ENCODE measurements at regions not wholly inside any gene's neighbourhood (a gene's known extent, or its start where the extent isn't known, plus 50 kb on each side); places are given as distances from the start of the nearest gene placed in this dataset.

- no peak overlapping the region for H3K4me3 ChIP-seq
- no peak overlapping the region for H3K27ac Mint-ChIP-seq
- TF ChIP-seq CTCF (IDR thresholded peaks at IDR 0.05) = no peak
- no peak for TF ChIP-seq EZH2 (IDR thresholded peaks at IDR 0.05)
- TF ChIP-seq EZH2phosphoT487 (IDR thresholded peaks at IDR 0.05) = no peak
Measured at GRCh38 chr11:24142062-24142461, 354.8 kb upstream of the LUZP2 start.

GRCh38 chr11:24145411-24145810, 351.4 kb upstream of the LUZP2 start:
- H3K36me3 ChIP-seq = no peaks in the 10 kb centered on the region
- H2AFZ ChIP-seq (replicated peaks) = no peak overlapping the region
- H3K4me1 ChIP-seq = no peaks in the 10 kb centered on the region
- DNase-seq (ENCODE audit: low spot score) = no peak
- H3F3A ChIP-seq (ENCODE audit: low read depth) = no peaks in the 10 kb centered on the region
- no peak overlapping the region for H3K27ac ChIP-seq
- H3K4me1 Mint-ChIP-seq = no peaks in the 10 kb centered on the region
- H3K79me2 ChIP-seq (ENCODE audit: low read depth) = no peaks in the 10 kb centered on the region
- no peaks in the 10 kb centered on the region for H4K20me1 ChIP-seq (ENCODE audit: low read depth)
- TF ChIP-seq EZH2phosphoT487 (IDR thresholded peaks at IDR 0.05) = no peak
- no peak for TF ChIP-seq EZH2 (IDR thresholded peaks at IDR 0.05)
- TF ChIP-seq CTCF (IDR thresholded peaks at IDR 0.05) = no peak
- no peak overlapping the region for H3K9ac ChIP-seq
- H3K9me3 Mint-ChIP-seq = no peaks in the 10 kb centered on the region
- H3K4me2 ChIP-seq = no peak overlapping the region
- no peak overlapping the region for H3K4me3 ChIP-seq
- no peak overlapping the region for H3K27ac Mint-ChIP-seq
- H3K36me3 Mint-ChIP-seq = peaks cover 1% of the 10 kb centered on the region
- H3K9me3 ChIP-seq (ENCODE audit: low read depth) = no peaks in the 10 kb centered on the region
- H3K4me3 Mint-ChIP-seq = no peak overlapping the region
- no peaks in the 10 kb centered on the region for H3K27me3 ChIP-seq
- peaks cover 2% of the 10 kb centered on the region for H3K27me3 Mint-ChIP-seq (ENCODE audit: insufficient read depth, low read depth)

More at GRCh38 chr11:24142062-24142461, 354.8 kb upstream of the LUZP2 start:
- Histone ChIP-seq H3F3A (ENCODE audit: low read depth) (no peaks in the 10 kb centered on the region), H3K79me2 (ENCODE audit: low read depth) (no peaks in the 10 kb centered on the region), H3K4me2 (no peak overlapping the region), H2AFZ (replicated peaks) (no peak overlapping the region), H3K36me3 (no peaks in the 10 kb centered on the region), H3K9ac (no peak overlapping the region), H3K4me1 (no peaks in the 10 kb centered on the region), H3K9me3 (ENCODE audit: low read depth) (no peaks in the 10 kb centered on the region), H3K27ac (no peak overlapping the region), H3K27me3 (no peaks in the 10 kb centered on the region), H4K20me1 (ENCODE audit: low read depth) (no peaks in the 10 kb centered on the region)
- Mint-ChIP-seq H3K4me3 (no peak overlapping the region), H3K36me3 (no peaks in the 10 kb centered on the region), H3K4me1 (no peaks in the 10 kb centered on the region), H3K27me3 (ENCODE audit: insufficient read depth, low read depth) (peaks cover 4% of the 10 kb centered on the region), H3K9me3 (no peaks in the 10 kb centered on the region)
- no peak for DNase-seq (ENCODE audit: low spot score)

GRCh38 chr11:24153337-24153736, 343.5 kb upstream of the LUZP2 start:
- no peaks in the 10 kb centered on the region for H3K27me3 Mint-ChIP-seq (ENCODE audit: insufficient read depth, low read depth)
- Histone ChIP-seq H3K9ac (no peak overlapping the region), H4K20me1 (ENCODE audit: low read depth) (no peaks in the 10 kb centered on the region), H3K79me2 (ENCODE audit: low read depth) (no peaks in the 10 kb centered on the region), H3K36me3 (no peaks in the 10 kb centered on the region), H3K27me3 (no peaks in the 10 kb centered on the region), H3K27ac (no peak overlapping the region), H3K4me2 (no peak overlapping the region), H3K4me1 (no peaks in the 10 kb centered on the region), H3K4me3 (no peak overlapping the region), H3K9me3 (ENCODE audit: low read depth) (no peaks in the 10 kb centered on the region), H2AFZ (replicated peaks) (no peak overlapping the region), H3F3A (ENCODE audit: low read depth) (no peaks in the 10 kb centered on the region)
- peaks cover 1% of the 10 kb centered on the region for H3K36me3 Mint-ChIP-seq
- H3K9me3 Mint-ChIP-seq = peaks cover 4% of the 10 kb centered on the region
- H3K4me3 Mint-ChIP-seq = no peak overlapping the region
- H3K4me1 Mint-ChIP-seq = no peaks in the 10 kb centered on the region
- no peak overlapping the region for H3K27ac Mint-ChIP-seq
- no peak for DNase-seq (ENCODE audit: low spot score)
- TF ChIP-seq CTCF (IDR thresholded peaks at IDR 0.05) = no peak
- no peak for TF ChIP-seq EZH2phosphoT487 (IDR thresholded peaks at IDR 0.05)
- TF ChIP-seq EZH2 (IDR thresholded peaks at IDR 0.05) = no peak

Data from neural progenitor cell (in vitro differentiated cells).